ENCODE measurements at regions not wholly inside any gene's neighbourhood (a gene's known extent, or its start where the extent isn't known, plus 50 kb on each side); places are given as distances from the start of the nearest gene placed in this dataset.
"Not testable (repeated sequence)": the region's sequence is repeated elsewhere in the genome, so short reads cannot be mapped to it uniquely, and the experiment has no call there.

GRCh38 chr16:59116744-59117143, 382.6 kb upstream of the GOT2 start:
- no peak for DNase-seq

- no peak for DNase-seq
Observed at GRCh38 chr16:59114790-59115189, 380.7 kb upstream of the GOT2 start.

- no peak for DNase-seq
Observed at GRCh38 chr16:59113004-59113670, 379.0 kb upstream of the GOT2 start.

GRCh38 chr16:59111280-59111679, 377.2 kb upstream of the GOT2 start:
- no peak for DNase-seq

GRCh38 chr16:59108374-59108773, 374.3 kb upstream of the GOT2 start:
- no peak for DNase-seq

GRCh38 chr16:59096682-59097081, 362.6 kb upstream of the GOT2 start:
- DNase-seq, result not testable (repeated sequence)

- DNase-seq, result no peak
Observed at GRCh38 chr16:59090541-59090940, 356.4 kb upstream of the GOT2 start.

- no peak for DNase-seq
Observed at GRCh38 chr16:59088431-59088830, 354.3 kb upstream of the GOT2 start.

GRCh38 chr16:59087641-59088040, 353.5 kb upstream of the GOT2 start:
- no peak for DNase-seq

- DNase-seq, result no peak
Observed at GRCh38 chr16:59067205-59067604, 333.1 kb upstream of the GOT2 start.

GRCh38 chr16:59060207-59060606, 326.1 kb upstream of the GOT2 start:
- DNase-seq, result no peak

- no peak for DNase-seq
Observed at GRCh38 chr16:59058250-59058649, 324.1 kb upstream of the GOT2 start.

- no peak for DNase-seq
Observed at GRCh38 chr16:59053911-59054310, 319.8 kb upstream of the GOT2 start.

GRCh38 chr16:59052231-59052630, 318.1 kb upstream of the GOT2 start:
- no peak for DNase-seq

GRCh38 chr16:59048876-59049275, 314.8 kb upstream of the GOT2 start:
- no peak for DNase-seq

- DNase-seq, result no peak
Observed at GRCh38 chr16:59047114-59047513, 313.0 kb upstream of the GOT2 start.

- DNase-seq, result no peak
Observed at GRCh38 chr16:59046335-59046734, 312.2 kb upstream of the GOT2 start.

GRCh38 chr16:59045501-59045900, 311.4 kb upstream of the GOT2 start:
- DNase-seq, result no peak

- no peak for DNase-seq
Observed at GRCh38 chr16:59044616-59045015, 310.5 kb upstream of the GOT2 start.

- no peak for DNase-seq
Observed at GRCh38 chr16:59042301-59042700, 308.2 kb upstream of the GOT2 start.

- DNase-seq, result peak; percentile 6
Observed at GRCh38 chr16:59039066-59039720, 305.1 kb upstream of the GOT2 start.

- no peak for DNase-seq
Observed at GRCh38 chr16:59030923-59031485, 296.9 kb upstream of the GOT2 start.

GRCh38 chr16:59021751-59022150, 287.6 kb upstream of the GOT2 start:
- DNase-seq, result no peak

GRCh38 chr16:59013930-59014329, 279.8 kb upstream of the GOT2 start:
- no peak for DNase-seq

GRCh38 chr16:58999762-59000161, 265.6 kb upstream of the GOT2 start:
- DNase-seq, result no peak

Data from NCI-H524 treated with DMSO at 0.1 percent for 48 hours (cell line).